ENCODE measurements at regions not wholly inside any gene's neighbourhood (a gene's known extent, or its start where the extent isn't known, plus 50 kb on each side); places are given as distances from the start of the nearest gene placed in this dataset.
"Not testable (repeated sequence)": the region's sequence is repeated elsewhere in the genome, so short reads cannot be mapped to it uniquely, and the experiment has no call there.

GRCh38 chr18:14937271-14937670 is 189.3 kb downstream of the ANKRD30B start:
- no peak for DNase-seq

- no peak for DNase-seq
Observed at GRCh38 chr18:14939141-14939540, 191.2 kb downstream of the ANKRD30B start.

- not testable (repeated sequence) for DNase-seq
Observed at GRCh38 chr18:14940106-14940505, 192.1 kb downstream of the ANKRD30B start.

GRCh38 chr18:14940735-14941134 is 192.8 kb downstream of the ANKRD30B start:
- DNase-seq, result no peak

GRCh38 chr18:14941256-14941655 is 193.3 kb downstream of the ANKRD30B start:
- no peak for DNase-seq

GRCh38 chr18:14941792-14942191 is 193.8 kb downstream of the ANKRD30B start:
- DNase-seq, result no peak

GRCh38 chr18:14942275-14942674 is 194.3 kb downstream of the ANKRD30B start:
- no peak for DNase-seq

- no peak for DNase-seq
Observed at GRCh38 chr18:14943486-14943885, 195.5 kb downstream of the ANKRD30B start.

- DNase-seq, result no peak
Observed at GRCh38 chr18:14943967-14944636, 196.1 kb downstream of the ANKRD30B start.

GRCh38 chr18:14944838-14945237 is 196.9 kb downstream of the ANKRD30B start:
- no peak for DNase-seq

- no peak for DNase-seq
Observed at GRCh38 chr18:14945286-14945685, 197.3 kb downstream of the ANKRD30B start.

- DNase-seq, result no peak
Observed at GRCh38 chr18:14945984-14946383, 198.0 kb downstream of the ANKRD30B start.

- DNase-seq, result not testable (repeated sequence)
Observed at GRCh38 chr18:14946741-14947470, 198.9 kb downstream of the ANKRD30B start.

GRCh38 chr18:14947482-14948162 is 199.7 kb downstream of the ANKRD30B start:
- DNase-seq, result no peak

- no peak for DNase-seq
Observed at GRCh38 chr18:14948163-14948540, 200.2 kb downstream of the ANKRD30B start.

- peak; percentile 12 for DNase-seq
Observed at GRCh38 chr18:14949800-14950664, 202.1 kb downstream of the ANKRD30B start.

- not testable (repeated sequence) for DNase-seq
Observed at GRCh38 chr18:14952444-14953077, 204.6 kb downstream of the ANKRD30B start.

- DNase-seq, result no peak
Observed at GRCh38 chr18:14958701-14959100, 210.7 kb downstream of the ANKRD30B start.

- DNase-seq, result no peak
Observed at GRCh38 chr18:14959550-14959949, 211.6 kb downstream of the ANKRD30B start.

GRCh38 chr18:14961991-14962390 is 214.0 kb downstream of the ANKRD30B start:
- no peak for DNase-seq

GRCh38 chr18:14962626-14963025 is 214.7 kb downstream of the ANKRD30B start:
- no peak for DNase-seq

GRCh38 chr18:14963246-14963645 is 215.3 kb downstream of the ANKRD30B start:
- no peak for DNase-seq
